GM21367 (cell line): ENCODE measurements at regions not wholly inside any gene's neighbourhood (a gene's known extent, or its start where the extent isn't known, plus 50 kb on each side); places are given as distances from the start of the nearest gene placed in this dataset.

Source experiments
- ATAC-seq: cut with Tn5 transposase; IDR thresholded peaks from one replicate; pipeline ENCODE4 v1.9.1; 2021; ENCODE audit not compliant: unreplicated experiment

DNA sequence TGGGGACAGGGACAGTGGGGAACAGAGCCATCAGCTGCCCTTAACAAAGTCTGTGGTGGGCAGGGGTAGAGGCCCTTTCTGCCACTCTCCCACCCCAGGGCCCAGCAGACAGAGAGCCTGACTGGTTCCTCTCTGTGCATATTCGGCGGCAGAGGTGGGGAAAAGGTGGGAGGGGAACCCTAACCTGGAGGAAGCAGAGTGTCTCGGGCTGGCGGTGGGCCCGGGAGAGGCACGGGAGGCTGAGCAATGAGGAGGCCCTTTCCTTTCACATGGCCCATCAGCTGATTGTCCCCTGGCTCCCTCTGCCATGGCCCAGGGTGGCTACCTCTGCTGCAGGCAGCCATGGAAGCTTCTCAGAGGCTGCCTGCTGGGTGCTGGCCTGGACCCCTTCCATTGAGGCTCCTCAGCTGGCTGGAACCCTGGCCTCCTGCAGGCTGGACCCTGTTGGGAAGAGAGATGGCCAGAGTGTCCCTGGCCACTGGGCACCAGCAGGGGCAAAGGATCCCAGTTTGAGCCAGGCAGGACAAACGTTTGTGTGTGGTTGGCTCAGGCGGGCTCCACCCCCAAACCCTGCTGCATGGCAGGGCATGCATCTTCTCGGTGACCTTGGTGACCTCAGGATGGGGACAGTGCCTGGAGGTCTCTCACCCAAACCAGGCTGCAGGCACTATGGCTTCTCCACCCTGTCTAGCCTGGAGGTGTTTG, 202.8 kb upstream of the ZNF536 start:
- no peak for ATAC-seq

DNA sequence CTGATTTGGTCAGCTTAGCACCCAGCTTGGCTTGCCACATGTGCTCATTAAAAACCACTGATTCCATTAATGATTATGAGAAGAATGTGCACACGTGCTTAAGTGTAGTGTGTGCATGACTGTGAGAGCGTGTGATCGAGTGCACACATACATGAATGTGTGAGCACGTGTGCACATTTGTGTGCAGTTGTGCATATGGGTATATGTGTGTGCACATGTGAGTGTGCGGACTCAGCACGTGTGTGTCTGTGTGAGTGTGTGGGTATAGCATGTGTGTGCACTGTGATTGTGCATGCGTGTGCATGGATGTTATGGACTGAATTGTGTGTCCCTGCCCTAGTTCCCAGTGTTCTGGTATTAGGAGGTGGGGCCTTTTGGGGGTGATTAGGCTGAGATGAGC, 202.1 kb upstream of the ZNF536 start:
- ATAC-seq = no peak

DNA sequence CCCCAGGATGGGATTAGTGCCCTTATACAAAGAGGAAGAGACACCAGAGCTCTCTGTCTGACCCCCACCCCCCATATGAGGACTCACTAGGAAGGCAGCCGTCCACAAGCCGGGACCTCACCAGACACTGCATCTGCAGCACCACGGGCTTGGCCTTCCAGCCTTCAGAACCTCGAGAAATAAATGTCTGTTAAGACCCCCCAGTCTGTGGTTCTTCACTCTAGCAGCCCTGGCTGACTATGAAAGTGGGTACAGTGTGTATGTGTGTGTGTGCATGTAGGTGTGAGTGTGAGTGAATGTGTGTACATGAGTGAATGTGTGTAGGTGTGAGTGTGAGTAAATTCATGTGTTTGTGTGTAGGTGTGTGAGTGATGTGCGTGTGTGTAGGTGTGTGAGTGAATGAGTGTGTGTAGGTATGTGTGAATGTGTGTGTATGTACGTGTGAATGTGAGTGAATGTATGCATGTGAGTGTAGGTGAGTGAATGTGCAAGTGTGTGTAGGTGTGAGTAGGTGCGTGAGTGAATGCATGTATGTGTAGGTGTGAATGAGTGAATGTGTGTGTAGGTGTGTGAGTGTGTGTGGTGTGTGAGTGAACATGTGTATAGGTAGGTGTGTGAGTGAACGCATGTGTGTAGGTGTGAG, 201.6 kb upstream of the ZNF536 start:
- no peak for ATAC-seq

DNA sequence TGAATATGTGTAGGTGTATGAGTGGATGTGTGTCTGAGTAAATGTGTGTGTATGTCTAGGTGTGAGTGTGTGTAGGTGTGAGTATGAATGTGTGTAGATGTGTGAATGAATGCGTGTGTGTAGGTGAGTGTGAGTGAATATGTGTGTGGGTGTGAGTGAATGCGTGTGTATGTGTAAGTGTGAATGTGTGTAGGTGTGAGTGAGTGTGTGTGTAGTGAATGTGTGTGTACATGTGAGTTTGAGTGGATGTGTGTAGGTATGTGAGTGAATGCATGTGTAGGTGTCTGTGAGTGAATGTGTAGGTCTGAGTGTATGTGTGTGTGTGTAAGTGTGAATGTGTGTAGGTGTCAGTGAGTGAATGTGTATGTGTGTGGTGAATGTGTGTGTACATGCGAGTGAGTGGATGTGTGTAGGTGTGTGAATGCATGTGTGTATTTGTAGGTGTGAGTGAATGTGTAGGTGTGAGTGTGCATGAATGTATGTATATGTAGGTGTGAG, 201.0 kb upstream of the ZNF536 start:
- no peak for ATAC-seq

DNA sequence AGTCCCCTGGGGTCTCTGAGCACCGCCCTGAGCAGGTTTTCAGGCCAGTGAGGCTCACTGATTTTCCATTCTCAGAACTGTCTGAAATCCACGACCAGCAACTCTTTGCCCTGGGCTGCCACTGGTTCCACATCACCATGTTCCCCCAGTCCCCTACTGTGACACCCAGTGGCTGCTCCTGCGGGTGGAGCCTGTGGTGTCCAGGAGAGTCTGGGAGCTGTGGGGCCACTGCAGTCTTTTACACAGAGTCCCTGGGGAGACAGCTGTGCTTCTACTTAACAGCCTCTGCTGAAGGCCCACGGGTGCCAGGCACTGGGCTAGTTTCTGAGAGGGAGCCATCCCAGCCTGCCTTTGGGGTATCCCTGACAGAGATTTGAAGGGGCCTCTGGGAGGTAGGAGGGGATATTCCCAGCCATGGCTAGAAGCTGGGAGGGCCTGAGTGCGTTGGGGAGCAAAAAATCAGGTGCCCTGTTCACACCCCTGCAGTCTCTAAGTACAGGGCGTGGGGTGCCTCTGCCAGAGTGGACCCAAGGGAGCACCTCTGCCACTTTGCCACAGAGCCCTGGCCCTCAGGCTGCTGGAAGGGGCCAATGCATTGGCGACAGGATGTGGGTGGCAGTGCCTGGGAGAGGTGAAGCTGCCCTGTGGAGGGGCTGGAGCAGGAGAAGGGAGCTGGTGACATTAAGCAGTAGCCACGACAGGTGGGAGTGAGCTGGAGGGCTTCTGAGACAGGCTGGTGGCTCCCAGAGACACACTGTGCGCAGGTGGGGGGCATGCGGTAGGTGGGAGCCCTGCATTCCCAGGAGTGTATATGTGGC, 200.2 kb upstream of the ZNF536 start:
- no peak for ATAC-seq

DNA sequence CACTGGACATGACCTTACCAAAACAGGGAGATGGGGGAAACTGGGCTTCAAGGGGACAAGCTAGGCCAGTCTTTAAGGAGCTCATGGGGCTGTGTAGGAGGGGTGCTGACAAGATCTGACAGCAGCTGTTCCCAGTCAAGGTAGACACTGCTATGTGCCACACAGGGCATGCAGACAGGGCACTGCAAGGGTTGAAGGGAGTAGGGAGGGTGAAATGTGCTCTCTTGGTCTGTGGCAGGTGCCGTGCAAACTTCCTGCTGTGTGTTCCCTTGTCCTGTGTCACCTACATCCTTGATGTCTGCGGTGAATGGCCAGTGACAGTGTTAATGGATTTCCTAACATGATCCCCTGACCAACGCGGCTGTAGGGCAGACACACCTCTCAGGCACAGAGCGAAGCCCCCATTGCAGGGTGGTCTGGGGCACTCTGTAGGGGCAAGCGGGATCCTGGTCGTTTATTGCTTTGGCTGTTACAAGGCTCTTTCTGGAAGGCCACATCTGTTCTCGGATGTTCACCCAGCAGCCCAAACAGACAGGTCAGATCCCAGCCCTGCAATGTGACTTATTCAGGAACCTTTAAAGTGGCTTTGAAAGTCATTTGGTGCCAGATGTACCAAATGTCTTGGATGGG, 199.5 kb upstream of the ZNF536 start:
- ATAC-seq = no peak

DNA sequence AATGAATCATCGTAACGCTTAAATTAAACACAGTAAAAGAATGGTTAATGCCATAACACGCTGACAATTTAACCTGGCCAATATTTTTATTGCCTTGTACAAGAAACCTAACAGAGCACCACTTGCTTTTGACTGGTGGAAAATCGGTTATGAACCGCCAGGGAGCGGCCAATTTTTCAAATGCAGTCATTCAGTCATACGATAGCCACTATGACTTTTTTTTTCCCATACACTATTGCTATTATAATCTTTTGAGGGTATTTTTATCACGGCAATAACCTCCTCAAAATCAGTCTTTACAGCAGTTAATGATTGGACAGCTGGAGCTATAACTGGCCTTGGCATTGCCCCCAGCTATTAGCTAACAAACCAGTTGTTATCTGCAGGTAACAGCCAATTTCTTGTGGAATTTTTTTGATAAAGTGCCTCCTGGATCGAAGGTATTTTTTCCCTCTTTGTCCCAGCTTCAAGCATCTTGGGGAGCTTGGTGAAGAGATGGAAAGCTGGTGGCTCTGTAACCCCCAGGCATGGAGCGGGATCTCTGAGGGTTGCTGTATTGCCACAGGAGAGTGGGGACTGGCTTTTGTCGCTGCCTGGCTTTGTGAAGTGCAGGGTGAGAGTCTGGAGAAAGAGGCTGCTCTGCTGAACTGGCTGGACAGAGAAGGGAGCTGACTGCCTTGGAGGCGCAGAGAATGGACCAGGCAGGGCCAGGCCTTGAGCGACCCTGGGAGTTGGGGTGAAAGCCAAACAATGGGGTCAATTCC, 198.4 kb upstream of the ZNF536 start:
- no peak for ATAC-seq

DNA sequence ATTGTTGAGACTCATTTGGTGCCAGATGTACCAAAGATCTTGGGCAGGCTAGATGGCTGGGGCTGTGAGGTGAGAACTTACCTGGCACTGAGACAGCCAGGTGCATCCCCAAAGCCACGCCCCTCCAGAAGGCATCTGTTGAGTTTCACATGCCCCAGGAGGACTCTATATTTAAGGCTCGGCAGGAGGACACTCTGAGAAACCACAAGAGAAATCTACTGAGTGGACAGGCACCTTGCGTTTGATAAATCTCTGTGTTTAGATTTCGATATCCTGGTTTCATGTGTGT, 197.9 kb upstream of the ZNF536 start:
- no peak for ATAC-seq

DNA sequence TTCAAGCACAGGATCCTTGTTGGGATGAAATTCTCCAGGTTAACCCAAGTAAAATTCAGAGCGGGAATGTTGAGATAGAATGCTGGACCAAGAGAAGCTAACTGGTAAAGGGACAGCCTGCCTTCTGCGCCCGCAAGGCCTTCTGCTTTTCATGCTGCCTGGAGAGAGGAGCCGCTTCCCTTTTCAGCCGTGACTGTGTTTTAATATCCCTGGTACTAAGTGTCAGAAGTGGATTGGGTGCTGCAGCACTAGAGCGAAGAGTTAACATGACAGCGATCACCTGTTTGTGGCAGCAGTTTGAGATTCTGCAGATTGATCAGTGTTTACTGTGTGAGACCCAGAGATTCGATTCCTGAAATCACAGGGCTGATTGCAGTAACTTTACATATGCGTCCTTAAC, 197.4 kb upstream of the ZNF536 start:
- no peak for ATAC-seq

DNA sequence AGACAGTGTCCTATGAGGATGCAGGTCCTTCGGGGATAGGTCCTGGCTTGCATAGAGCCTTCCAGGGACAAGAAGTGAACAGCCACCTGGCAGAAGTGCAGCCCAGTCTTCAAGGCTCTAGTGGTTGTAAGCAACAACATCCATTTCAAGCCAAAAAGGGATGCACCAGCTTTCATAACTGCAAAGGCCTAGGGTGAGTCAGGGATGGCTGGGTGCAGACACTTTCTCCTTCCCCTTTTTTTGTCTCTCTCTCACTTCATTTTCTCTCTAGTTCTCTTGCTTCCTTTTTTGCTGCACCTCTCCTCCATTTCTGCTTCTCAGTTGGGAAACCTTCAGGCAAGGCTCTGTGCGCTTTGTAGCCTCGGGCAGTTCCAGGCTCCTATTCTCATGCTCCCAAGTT, 196.2 kb upstream of the ZNF536 start:
- ATAC-seq = no peak

DNA sequence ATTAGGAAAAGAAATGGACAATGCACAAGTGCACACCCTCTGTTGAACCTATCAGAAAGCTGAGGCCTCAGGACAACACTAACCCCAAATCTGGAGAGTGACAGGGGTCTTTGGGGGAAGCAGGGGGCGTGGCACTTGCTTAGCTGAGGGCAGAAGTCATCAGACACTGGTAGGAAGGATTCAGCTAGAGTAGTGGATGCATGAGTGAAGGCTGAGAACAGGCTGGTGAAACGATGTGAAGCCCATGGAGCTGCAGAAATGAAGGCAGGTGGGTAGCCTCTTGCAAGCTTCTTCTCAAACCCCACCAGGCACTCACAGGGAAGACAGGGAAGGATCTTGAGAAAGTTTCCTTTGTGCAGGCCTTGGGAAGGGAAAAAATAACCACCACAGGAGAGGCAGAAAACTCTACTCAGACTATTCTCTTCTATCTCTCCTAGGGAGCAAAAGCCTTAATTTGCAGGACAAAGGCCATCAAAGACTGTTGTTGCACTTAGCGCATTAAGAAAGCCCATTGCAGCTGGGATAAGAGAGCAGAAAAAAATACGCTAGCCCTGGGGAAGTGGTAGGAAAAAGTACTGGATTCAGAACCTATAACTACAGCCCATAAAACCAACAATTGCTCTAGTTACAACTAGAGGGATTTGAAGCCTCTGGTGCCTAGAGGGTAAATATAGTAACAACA, 193.3 kb upstream of the ZNF536 start:
- ATAC-seq = no peak

DNA sequence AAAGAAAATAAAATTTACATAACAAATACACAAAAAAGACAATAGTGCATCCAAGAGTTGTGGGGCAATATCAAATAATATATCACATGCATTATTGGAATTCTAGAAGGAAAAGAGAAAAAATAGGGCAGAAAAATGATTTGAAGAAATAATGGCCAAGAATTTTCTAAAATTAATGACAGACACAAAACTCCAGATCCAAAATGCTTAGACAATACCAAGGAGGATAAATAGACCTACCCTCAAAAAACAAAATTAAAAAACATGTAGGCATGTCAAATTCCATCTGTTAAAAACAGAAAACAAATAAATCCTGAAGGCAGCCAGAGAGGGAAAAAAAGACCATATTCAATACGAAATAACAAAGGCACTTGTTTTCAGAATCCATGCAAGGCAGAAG, 191.5 kb upstream of the ZNF536 start:
- no peak for ATAC-seq

DNA sequence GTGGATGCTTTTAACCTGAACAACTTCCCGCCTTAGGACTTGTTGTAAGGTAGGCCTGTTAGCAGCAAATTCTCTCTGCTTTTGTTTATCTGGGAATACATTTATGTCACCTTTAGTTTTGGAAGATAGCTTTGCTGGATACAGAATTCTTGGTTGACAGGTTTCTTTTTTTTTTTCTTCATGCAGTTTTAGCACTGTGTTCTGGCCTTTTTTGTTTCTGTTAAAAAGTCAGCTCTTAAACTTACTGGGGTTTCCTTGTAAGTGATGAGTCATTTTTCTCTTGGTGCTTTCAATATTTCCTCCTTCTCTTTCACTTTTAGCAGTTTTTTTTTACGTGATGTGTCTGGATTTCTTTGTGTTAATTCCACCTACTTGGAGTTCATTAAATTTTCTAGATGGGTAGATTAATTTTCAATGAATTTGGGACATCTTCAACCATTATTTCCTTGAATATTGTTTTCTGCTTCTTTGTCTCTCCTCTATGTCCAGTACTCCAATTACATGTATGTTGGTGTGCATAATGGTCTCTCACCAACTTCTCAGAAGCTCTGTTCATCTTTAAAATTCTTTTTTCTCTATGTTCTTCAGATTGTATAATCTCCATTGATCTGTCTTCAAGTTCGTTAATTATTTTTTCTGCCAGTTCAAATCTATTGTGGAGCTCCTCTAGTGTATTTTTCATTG, 188.2 kb upstream of the ZNF536 start:
- ATAC-seq = no peak

DNA sequence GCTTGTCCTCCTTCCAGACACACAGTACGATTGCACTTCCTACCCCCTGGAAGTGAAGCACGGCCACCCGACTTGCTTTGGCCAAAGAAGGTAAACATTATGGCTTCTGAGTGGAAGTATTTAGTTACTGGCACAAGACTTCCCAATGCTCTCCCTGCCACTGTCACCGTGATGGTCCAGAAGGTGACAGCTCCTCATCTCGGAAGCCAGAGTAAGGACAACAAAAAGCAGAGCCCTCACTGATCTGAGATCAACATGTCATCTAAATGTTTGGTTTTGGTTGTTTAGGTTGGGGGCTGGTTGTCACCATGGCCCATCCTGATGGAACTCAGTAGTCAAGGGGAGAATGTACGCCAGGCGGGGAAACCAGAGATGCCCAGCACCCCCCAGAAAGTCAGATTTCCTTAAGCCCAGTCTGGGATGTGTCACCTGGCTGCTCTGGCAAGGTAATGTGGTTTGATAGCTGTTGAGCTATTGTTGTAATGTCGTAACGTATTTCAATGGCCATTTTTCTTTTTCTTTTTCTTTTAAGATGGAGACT, 170.1 kb upstream of the ZNF536 start:
- ATAC-seq = no peak

DNA sequence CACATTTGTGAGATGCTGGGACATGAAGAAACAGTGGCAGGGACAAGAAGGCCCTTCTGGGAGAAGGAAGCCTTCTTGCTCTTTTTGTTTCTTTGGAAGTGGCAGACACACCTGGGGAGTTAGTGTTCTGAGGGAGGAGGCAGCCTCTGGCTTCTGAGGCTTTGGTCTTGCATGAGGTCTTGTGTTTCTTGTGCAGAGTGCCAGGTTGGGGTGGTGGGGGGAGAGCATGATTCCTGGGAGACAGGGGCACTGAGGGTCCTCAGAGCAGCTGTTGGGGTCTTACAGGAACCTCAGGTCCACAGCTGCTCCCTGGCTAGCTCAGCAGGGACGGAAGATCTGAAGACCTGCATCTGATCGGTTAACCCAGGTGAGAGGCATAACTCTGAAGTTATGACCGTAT, 167.5 kb upstream of the ZNF536 start:
- no peak for ATAC-seq

DNA sequence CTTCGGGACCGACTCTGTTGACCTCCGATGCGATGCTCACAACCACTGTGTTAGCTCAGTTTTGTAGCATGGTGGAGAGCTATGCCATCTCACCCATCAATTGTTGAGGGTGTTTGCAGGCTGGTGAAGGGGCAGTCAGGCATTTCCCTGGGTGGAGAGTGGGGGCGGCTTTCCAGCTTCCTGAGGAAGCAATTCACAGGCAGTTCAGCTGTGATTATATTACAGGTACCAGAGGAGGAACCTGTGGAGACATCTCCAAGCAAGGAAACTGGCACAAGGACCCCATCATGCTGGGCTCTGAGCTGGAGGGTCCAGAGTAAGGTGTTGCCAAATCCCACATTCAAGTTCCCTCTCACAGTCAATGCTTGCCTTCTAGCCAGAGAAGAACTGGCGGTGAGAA, 166.0 kb upstream of the ZNF536 start:
- no peak for ATAC-seq

DNA sequence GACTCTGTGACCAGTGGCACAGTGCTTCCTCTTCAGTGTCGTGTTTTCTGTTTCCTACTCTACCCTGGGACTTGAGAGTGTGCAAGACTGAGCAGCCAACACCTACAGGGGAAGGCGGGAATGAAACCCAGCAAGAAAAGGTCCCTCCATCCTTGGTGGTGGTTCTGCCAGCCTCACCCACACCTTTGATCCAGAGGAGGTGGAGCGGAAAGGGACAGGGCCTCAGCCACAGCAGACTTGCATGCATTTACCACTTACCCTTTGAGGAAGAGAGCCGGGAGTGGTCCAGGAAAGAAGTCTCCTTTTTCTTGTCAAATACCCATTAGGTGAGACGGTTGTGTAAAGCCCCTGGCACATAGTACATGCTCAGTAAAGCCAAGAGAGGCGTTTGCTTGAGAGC, 164.8 kb upstream of the ZNF536 start:
- ATAC-seq = no peak

DNA sequence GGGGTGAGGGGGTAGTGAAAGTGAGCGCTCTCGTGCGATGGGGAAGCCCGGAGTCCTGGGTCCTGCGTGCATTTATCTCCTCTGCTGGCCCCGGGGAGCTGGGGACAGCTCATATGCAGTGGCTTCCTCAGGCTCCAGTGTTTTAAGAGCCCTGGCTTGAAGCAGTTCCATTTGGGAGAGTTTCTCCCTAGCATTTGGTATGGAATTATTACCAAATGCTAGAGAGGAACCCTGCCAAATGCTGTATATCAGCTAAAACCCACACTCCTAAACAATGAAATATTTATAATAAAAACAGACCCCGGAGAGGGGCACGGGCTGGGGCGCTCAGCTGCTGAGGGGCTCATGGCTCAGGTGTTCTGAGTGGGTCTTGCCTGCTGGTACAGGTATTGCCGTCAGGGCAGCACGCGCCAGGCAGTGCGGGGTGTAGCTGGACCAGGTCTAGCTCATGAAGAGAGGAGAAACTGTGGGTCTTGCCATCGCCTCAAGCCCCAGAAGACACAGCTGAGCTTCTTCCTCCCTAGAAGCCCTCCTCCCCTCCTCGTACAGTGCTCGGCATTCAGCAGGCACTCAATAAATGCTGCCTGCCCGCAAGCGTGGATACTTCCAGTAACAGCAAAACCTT, 163.6 kb upstream of the ZNF536 start:
- ATAC-seq = no peak
